HCT116 (cell line): ENCODE measurements at regions not wholly inside any gene's neighbourhood (a gene's known extent, or its start where the extent isn't known, plus 50 kb on each side); places are given as distances from the start of the nearest gene placed in this dataset.

Experiments
- ATAC-seq: fragments of 200-7000 bp; cut with Tn5 transposase; 2 replicates; pipeline ENCODE4 v1.9.1; 2020; ENCODE audit warnings: mild to moderate bottlenecking, moderate library complexity
- BruUV-seq: library from RNA; stranded (reverse); fragments of 400-500 nt; replicated peaks from 2 replicates; lab custom pipeline; 2021; lab: Mats Ljungman, UMichigan
- CTCF ChIA-PET: fragments of 300-600 bp; sonication (Branson Sonifier 250); formaldehyde crosslinking; loops from one replicate; lab custom pipeline; 2021; ENCODE audit warnings: antibody characterized with exemption; lab: Charles Lee
- POLR2A ChIA-PET: fragments of 300-600, 350-600 bp; sonication (Branson Sonifier 250); formaldehyde crosslinking; loops from one replicate; lab custom pipeline; 2021; ENCODE audit warnings: antibody characterized with exemption; lab: Charles Lee
- RAD21 ChIA-PET, 2 experiments: fragments of 300-600 bp; sonication (Branson Sonifier 250); formaldehyde crosslinking; loops; one replicate each; lab custom pipeline; 2023; ENCODE audit warnings: low total read pairs in 2 of 2; ENCODE audit not compliant: uncharacterized antibody in 2 of 2, unreplicated experiment in 2 of 2, low non-redundant PET in 1 of 2; lab: Charles Lee
- DNase-seq: peaks from one replicate; pipeline ENCODE4 v3.0.0-alpha.2; 2010; ENCODE audit warnings: low read depth, low spot score
- H2AFZ ChIP-seq: fragments of 200-600 bp; shearing (Covaris generic), sonication (generic); 2 replicates; pipeline ENCODE4 v1.6.1; 2017; ENCODE audit warnings: low read depth, mixed run types, mixed read lengths, antibody characterized with exemption, low read length; ENCODE audit not compliant: poor library complexity, severe bottlenecking
- H3K27ac ChIP-seq: 2 replicates; pipeline ENCODE4 v1.5.1; 2012; ENCODE audit warnings: low read depth, low read length
- H3K27me3 ChIP-seq: fragments of 200-600 bp; sonication (generic); 2 replicates; pipeline ENCODE4 v1.6.1; 2016; ENCODE audit warnings: mixed run types, low read length, mixed read lengths; ENCODE audit not compliant: insufficient read depth
- H3K36me3 ChIP-seq, 2 experiments: fragments of 200-500 bp in 1 of 2; fragments of 200-600 bp in 1 of 2; sonication (Bioruptor generic) in 1 of 2; sonication (generic) in 1 of 2; 2 replicates each; pipeline versions ENCODE4 v1.5.1 to v1.6.1; 2014 to 2016; ENCODE audit warnings: low read length in 2 of 2, inconsistent platforms in 1 of 2, mixed read lengths in 1 of 2, mixed run types in 1 of 2; ENCODE audit not compliant: insufficient read depth in 2 of 2, control insufficient read depth in 1 of 2
- H3K4me1 ChIP-seq, 2 experiments: fragments of 200-600 bp in 1 of 2; sonication (generic) in 1 of 2; 2 replicates each; pipeline versions ENCODE4 v1.5.1 to v1.6.1; 2012 to 2017; ENCODE audit warnings: low read length in 2 of 2, inconsistent platforms in 1 of 2, mild to moderate bottlenecking in 1 of 2, mixed read lengths in 1 of 2, mixed run types in 1 of 2, moderate library complexity in 1 of 2; ENCODE audit not compliant: insufficient read depth in 2 of 2, control insufficient read depth in 1 of 2
- H3K4me2 ChIP-seq: fragments of 200-600 bp; sonication (generic); 2 replicates; pipeline ENCODE4 v1.6.1; 2017; ENCODE audit warnings: mixed run types, low read length, mixed read lengths
- H3K4me3 ChIP-seq, 2 experiments: fragments of 200-600 bp in 1 of 2; sonication (generic) in 1 of 2; replicated peaks in 1 of 2; 2 replicates each; pipeline ENCODE4 v1.5.1; 2011 to 2016; ENCODE audit warnings: low read length in 2 of 2, control low read depth in 1 of 2, low read depth in 1 of 2, mild to moderate bottlenecking in 1 of 2, mixed read lengths in 1 of 2, mixed run types in 1 of 2
- H3K79me2 ChIP-seq: fragments of 200-600 bp; sonication (generic); 2 replicates; pipeline ENCODE4 v1.6.1; 2017; ENCODE audit warnings: mild to moderate bottlenecking, mixed run types, low read length, moderate library complexity, mixed read lengths; ENCODE audit not compliant: insufficient read depth
- H3K9ac ChIP-seq: fragments of 200-600 bp; sonication (generic); 2 replicates; pipeline ENCODE4 v1.6.1; 2016; ENCODE audit warnings: low read length, mixed read lengths
- H3K9me2 ChIP-seq: fragments of 200-600 bp; sonication (generic), shearing (Covaris generic); 2 replicates; pipeline ENCODE4 v1.6.1; 2017; ENCODE audit warnings: mixed run types, mild to moderate bottlenecking, moderate library complexity; ENCODE audit not compliant: insufficient read depth
- H3K9me3 ChIP-seq, 2 experiments: fragments of 200-500 bp in 1 of 2; fragments of 200-600 bp in 1 of 2; sonication (Bioruptor generic) in 1 of 2; sonication (generic) in 1 of 2; 2 replicates each; pipeline ENCODE4 v1.6.1; 2014 to 2017; ENCODE audit warnings: low read length in 2 of 2, mixed read lengths in 2 of 2, inconsistent platforms in 1 of 2, low read depth in 1 of 2, mild to moderate bottlenecking in 1 of 2, mixed run types in 1 of 2, moderate library complexity in 1 of 2; ENCODE audit not compliant: control insufficient read depth in 1 of 2, insufficient read depth in 1 of 2
- H4K20me1 ChIP-seq: fragments of 200-600 bp; sonication (generic), shearing (Covaris generic); 2 replicates; pipeline ENCODE4 v1.6.1; 2017; ENCODE audit warnings: mixed run types, mild to moderate bottlenecking, moderate library complexity; ENCODE audit not compliant: insufficient read depth
- ATF3 ChIP-seq: IDR thresholded peaks from 2 replicates; pipeline ENCODE4 v1.6.1; 2012
- CBX3 ChIP-seq: IDR thresholded peaks from 2 replicates; pipeline ENCODE4 v1.6.1; 2012; ENCODE audit warnings: low read depth
- CTCF ChIP-seq, 3 experiments: fragments of 200-600 bp in 1 of 3; sonication (generic) in 1 of 3; IDR thresholded peaks in 2 of 3; conservative IDR thresholded peaks in 1 of 3; 2 replicates each; pipeline ENCODE4 v1.5.1; 2012 to 2017; ENCODE audit warnings: low read depth in 2 of 3, low read length in 2 of 3, antibody characterized with exemption in 1 of 3, borderline replicate concordance in 1 of 3, control low read depth in 1 of 3, mild to moderate bottlenecking in 1 of 3, mixed read lengths in 1 of 3, mixed run types in 1 of 3, moderate library complexity in 1 of 3; ENCODE audit not compliant: insufficient read depth in 1 of 3
- EGR1 ChIP-seq: IDR thresholded peaks from 2 replicates; pipeline ENCODE4 v1.6.1; 2012; ENCODE audit warnings: low read depth
- ELF1 ChIP-seq: IDR thresholded peaks from 2 replicates; pipeline ENCODE4 v1.6.1; 2012; ENCODE audit warnings: low read depth, borderline replicate concordance
- EZH2phosphoT487 ChIP-seq: fragments of 200-600 bp; IDR thresholded peaks from 2 replicates; pipeline ENCODE4 v1.6.1; 2018; ENCODE audit warnings: antibody characterized with exemption, borderline replicate concordance
- FOSL1 ChIP-seq: IDR thresholded peaks from 2 replicates; pipeline ENCODE4 v1.6.1; 2012; ENCODE audit warnings: low read depth
- MAX ChIP-seq: IDR thresholded peaks from 2 replicates; pipeline ENCODE4 v1.6.1; 2012
- POLR2A ChIP-seq: IDR thresholded peaks from 2 replicates; pipeline ENCODE4 v1.7.0; 2011; ENCODE audit warnings: borderline replicate concordance; ENCODE audit not compliant: insufficient read depth, insufficient read length; ENCODE audit errors: extremely low read depth
- RAD21 ChIP-seq: IDR thresholded peaks from 2 replicates; pipeline ENCODE4 v1.6.1; 2012; ENCODE audit warnings: low read depth, mild to moderate bottlenecking
- REST ChIP-seq: IDR thresholded peaks from 2 replicates; pipeline ENCODE4 v1.6.1; 2012; ENCODE audit warnings: low read depth
- SP1 ChIP-seq: IDR thresholded peaks from 2 replicates; pipeline ENCODE4 v1.6.1; 2012; ENCODE audit warnings: low read depth
- YY1 ChIP-seq: IDR thresholded peaks from 2 replicates; pipeline ENCODE4 v1.6.1; 2011; ENCODE audit warnings: low read length, low read depth, moderate library complexity, mild to moderate bottlenecking; ENCODE audit not compliant: insufficient replicate concordance; ENCODE audit errors: extremely low read depth
- ZNF274 ChIP-seq: fragments of 200-500 bp; sonication (Bioruptor generic); IDR thresholded peaks from 2 replicates; pipeline ENCODE4 v1.6.1; 2014; ENCODE audit warnings: mild to moderate bottlenecking, low read depth, low read length, inconsistent platforms
- intact Hi-C: fragments of 100-400 bp; cut with micrococcal nuclease; formaldehyde crosslinking; loops from 2 replicates; pipeline ENCODE4 v1.10.0; 2022

GRCh38 chr12:124641591-124641990 lies 74.2 kb upstream of the NCOR2 start:
- no peaks in the 10 kb centered on the region for H4K20me1 ChIP-seq
- no peaks in the 10 kb centered on the region for H3K9me2 ChIP-seq
- H3K27ac ChIP-seq = no peak overlapping the region
- BruUV-seq = no TSS peak
- no peaks in the 10 kb centered on the region for H3K27me3 ChIP-seq
- DNase-seq = no peak
- intact Hi-C loops = no loop called here
- ChIA-PET CTCF (no interaction called here), RAD21 (no interaction called here), POLR2A (interaction anchor here (0.6 kb wide), 1 partner anchor 14 kb away, joined by 3 read pairs; no protein-coding TSS in a partner anchor)
- no peak overlapping the region for H3K4me3 ChIP-seq
- H3K36me3 ChIP-seq = no peaks in the 10 kb centered on the region
- H3K79me2 ChIP-seq = no peaks in the 10 kb centered on the region
- H2AFZ ChIP-seq = no peak overlapping the region
- H3K4me1 ChIP-seq = peaks cover 14 to 41% of the 10 kb centered on the region in 2 experiments
- H3K4me2 ChIP-seq = no peak overlapping the region
- H3K9ac ChIP-seq = no peak overlapping the region
- ATAC-seq = no peak
- H3K9me3 ChIP-seq = no peaks in the 10 kb centered on the region
- TF ChIP-seq CBX3 = no peak
- no peak for TF ChIP-seq FOSL1
- TF ChIP-seq MAX = no peak
- TF ChIP-seq ZNF274 = no peak
- no peak for TF ChIP-seq EZH2phosphoT487
- TF ChIP-seq YY1 = no peak
- no peak for TF ChIP-seq ATF3
- no peak for TF ChIP-seq EGR1
- TF ChIP-seq CTCF (IDR thresholded peaks at IDR 0.05 in 2 of 3, conservative IDR thresholded peaks at IDR 0.05 in 1 of 3; ENCODE audit: borderline replicate concordance in 1 of 3, insufficient read depth in 1 of 3, low read depth in 2 of 3, low read length in 2 of 3) = no peak
- no peak for TF ChIP-seq POLR2A
- no peak for TF ChIP-seq REST
- no peak for TF ChIP-seq SP1
- TF ChIP-seq ELF1 = no peak
- TF ChIP-seq RAD21 = no peak
- TF ChIP-seq, all 23 proteins: peak for 0
